GM12891 (cell line): ENCODE measurements at regions not wholly inside any gene's neighbourhood (a gene's known extent, or its start where the extent isn't known, plus 50 kb on each side); places are given as distances from the start of the nearest gene placed in this dataset.
"Not testable (repeated sequence)": the region's sequence is repeated elsewhere in the genome, so short reads cannot be mapped to it uniquely, and the experiment has no call there.

Experiments used
- DNase-seq: peaks from one replicate; pipeline ENCODE4 v3.0.0; 2011; ENCODE audit warnings: low spot score; ENCODE audit not compliant: insufficient read length
- FAIRE-seq: peaks from 2 replicates; lab custom pipeline; 2011; peaks lifted over from hg19 to GRCh38; lab: Jason Lieb, UNC
- PAX5 ChIP-seq: IDR thresholded peaks from 2 replicates; pipeline ENCODE4 v1.6.1; 2011; ENCODE audit warnings: low read length, moderate library complexity, mild to moderate bottlenecking; ENCODE audit not compliant: insufficient read depth, severe bottlenecking
- POLR2A ChIP-seq: IDR thresholded peaks from 2 replicates; pipeline ENCODE4 v1.6.1; 2011; ENCODE audit warnings: low read depth, low read length, control low read depth
- POLR2AphosphoS5 ChIP-seq: IDR thresholded peaks from 2 replicates; pipeline ENCODE4 v1.6.1; 2011; ENCODE audit warnings: low read depth, low read length, control low read depth
- POU2F2 ChIP-seq: IDR thresholded peaks from 2 replicates; pipeline ENCODE4 v1.6.1; 2011; ENCODE audit warnings: low read depth, mild to moderate bottlenecking, control low read depth, low read length, moderate library complexity
- SPI1 ChIP-seq: IDR thresholded peaks from 2 replicates; pipeline ENCODE4 v1.6.1; 2011; ENCODE audit warnings: low read depth, low read length, control low read depth
- TAF1 ChIP-seq: IDR thresholded peaks from 2 replicates; pipeline ENCODE4 v1.6.1; 2011; ENCODE audit warnings: low read depth, low read length, control low read depth

- DNase-seq: no peak
- no peak for FAIRE-seq
- no peak for TF ChIP-seq TAF1
- no peak for TF ChIP-seq POLR2A
- no peak for TF ChIP-seq POU2F2
- no peak for TF ChIP-seq PAX5
- TF ChIP-seq POLR2AphosphoS5: no peak
- no peak for TF ChIP-seq SPI1
Observed at GRCh38 chr1:147391114-147391513, 148.6 kb downstream of the CHD1L start.

GRCh38 chr1:147402326-147403045 is 138.8 kb upstream of the BCL9 start:
- not testable (repeated sequence) for FAIRE-seq, DNase-seq

- not testable (repeated sequence) for DNase-seq, FAIRE-seq
Observed at GRCh38 chr1:147404344-147404743, 137.0 kb upstream of the BCL9 start.

- DNase-seq: no peak
- FAIRE-seq: no peak
- TF ChIP-seq POU2F2 (no peak), SPI1 (no peak), POLR2A (no peak), PAX5 (no peak), POLR2AphosphoS5 (no peak), TAF1 (no peak)
Observed at GRCh38 chr1:147409886-147410285, 131.4 kb upstream of the BCL9 start.

DNA sequence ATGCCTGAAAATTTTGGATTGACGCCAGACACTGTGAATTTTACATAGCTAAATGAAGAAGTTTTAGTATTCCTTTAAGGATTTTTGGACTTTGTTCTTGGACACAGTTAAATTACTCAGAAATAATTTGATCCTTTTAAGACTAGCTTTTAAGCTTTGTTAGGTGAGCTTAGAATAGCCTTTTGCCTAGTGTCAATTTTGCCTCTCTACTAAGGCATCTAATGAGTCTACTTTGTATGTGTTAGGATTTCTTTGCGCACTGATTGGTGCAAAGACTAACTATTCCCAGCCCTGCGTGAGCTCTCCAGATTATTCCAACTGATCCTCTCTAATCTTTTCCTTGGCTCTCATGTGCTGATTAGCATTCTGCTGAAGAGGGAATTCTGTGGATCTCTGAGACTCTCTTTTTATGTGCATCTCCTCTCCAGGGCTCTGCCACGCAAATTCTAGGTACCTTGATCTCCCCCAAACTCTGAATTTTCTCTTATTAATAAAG is 128.1 kb upstream of the BCL9 start:
- no peak for TF ChIP-seq PAX5
- TF ChIP-seq TAF1: no peak
- FAIRE-seq (no peak), DNase-seq (no peak)

GRCh38 chr1:147414505-147415163 is 126.7 kb upstream of the BCL9 start:
- FAIRE-seq: no peak
- DNase-seq: no peak
- no peak for TF ChIP-seq POLR2A

DNA sequence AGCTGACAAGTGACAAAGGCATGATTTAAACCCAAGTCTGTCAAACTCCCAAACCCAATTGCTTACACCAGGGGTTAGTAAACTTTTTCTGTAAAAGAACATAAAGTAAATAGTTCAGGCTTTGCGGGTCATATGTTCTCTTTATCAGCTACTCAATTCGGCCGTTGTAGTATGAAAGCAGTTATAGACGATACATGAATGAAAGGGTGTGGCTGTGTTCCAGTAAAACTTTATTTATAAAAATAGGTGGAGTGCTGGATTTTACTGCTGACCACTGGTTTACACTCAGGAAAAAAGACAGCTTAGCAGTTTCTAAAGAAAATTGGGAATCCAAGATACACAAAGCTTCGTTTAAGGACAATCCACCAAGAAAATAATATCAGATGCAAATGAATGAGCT is 124.3 kb upstream of the BCL9 start:
- no peak for TF ChIP-seq PAX5
- no peak for TF ChIP-seq SPI1
- no peak for TF ChIP-seq POLR2AphosphoS5
- no peak for TF ChIP-seq POU2F2
- no peak for TF ChIP-seq TAF1
- TF ChIP-seq POLR2A: no peak
- FAIRE-seq: no peak
- DNase-seq: no peak

DNA sequence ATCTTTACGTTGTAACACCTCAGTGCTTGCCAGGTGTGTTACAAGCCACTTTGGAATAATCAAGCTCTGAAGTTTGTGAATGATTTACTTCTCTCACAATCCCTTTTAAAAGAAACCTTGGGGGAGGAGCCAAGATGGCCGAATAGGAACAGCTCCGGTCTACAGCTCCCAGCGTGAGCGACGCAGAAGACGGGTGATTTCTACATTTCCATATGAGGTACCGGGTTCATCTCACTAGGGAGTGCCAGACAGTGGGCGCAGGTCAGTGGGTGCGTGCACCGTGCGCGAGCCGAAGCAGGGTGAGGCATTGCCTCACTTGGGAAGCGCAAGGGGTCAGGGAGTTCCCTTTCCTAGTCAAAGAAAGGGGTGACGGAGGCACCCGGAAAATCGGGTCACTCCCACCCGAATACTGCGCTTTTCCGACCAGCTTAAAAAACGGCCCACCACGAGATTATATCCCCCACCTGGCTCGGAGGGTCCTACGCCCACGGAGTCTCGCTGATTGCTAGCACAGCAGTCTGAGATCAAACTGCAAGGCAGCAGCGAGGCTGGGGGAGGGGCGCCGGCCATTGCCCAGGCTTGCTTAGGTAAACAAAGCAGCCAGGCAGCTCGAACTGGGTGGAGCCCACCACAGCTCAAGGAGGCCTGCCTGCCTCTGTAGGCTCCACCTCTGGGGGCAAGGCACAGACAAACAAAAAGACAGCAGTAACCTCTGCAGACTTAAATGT is 118.0 kb upstream of the BCL9 start:
- FAIRE-seq: not testable (repeated sequence)

DNA sequence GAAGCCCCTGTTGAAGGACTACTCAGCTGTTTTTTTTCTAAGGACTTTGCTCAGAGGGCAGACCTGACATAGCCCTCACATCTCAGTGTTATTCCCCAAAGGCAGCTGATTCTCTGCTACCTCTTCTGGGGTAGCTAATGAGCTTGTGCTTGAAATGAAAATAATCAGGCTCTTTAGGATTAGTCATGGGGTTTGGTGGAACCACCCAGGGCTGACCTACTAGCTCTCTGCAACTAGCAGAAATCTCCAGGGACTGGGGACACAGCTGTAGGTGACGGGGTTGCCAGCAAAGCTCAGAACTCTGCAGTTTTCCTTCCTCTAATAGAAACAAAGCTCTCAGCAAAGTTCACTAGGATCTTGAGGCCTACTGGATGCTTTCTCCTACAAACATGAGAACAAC is 106.4 kb upstream of the BCL9 start:
- no peak for DNase-seq
- TF ChIP-seq SPI1: no peak
- no peak for TF ChIP-seq POLR2AphosphoS5
- no peak for TF ChIP-seq PAX5
- no peak for TF ChIP-seq POLR2A
- TF ChIP-seq POU2F2: no peak
- FAIRE-seq: no peak

More for the DNA sequence above, 118.0 kb upstream of the BCL9 start:
- not testable (repeated sequence) for DNase-seq

DNA sequence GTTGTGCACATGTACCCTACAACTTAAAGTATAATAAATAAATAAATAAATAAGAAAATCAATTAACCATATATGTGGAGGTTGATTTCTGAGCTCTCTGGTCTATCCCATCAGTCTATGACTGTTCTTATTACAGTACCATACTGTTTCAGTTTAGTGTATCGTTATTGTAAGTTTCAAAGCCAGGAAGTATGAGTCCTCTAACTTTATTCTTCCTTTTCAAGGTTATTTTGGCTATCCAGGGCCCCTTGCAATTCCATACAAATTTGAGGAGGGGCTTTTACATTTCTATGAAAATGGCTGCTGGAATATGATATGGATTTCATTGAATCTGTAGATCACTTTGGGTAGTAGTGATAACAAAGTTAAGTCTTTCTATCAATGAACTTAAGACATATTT is 96.9 kb upstream of the BCL9 start:
- DNase-seq: no peak
- FAIRE-seq: no peak
- TF ChIP-seq TAF1: no peak
- TF ChIP-seq POLR2AphosphoS5: no peak
- TF ChIP-seq SPI1: no peak
- TF ChIP-seq POU2F2: no peak
- no peak for TF ChIP-seq PAX5
- TF ChIP-seq POLR2A: no peak

- DNase-seq (no peak), FAIRE-seq (no peak)
- TF ChIP-seq POLR2AphosphoS5 (no peak), TAF1 (no peak), POLR2A (no peak), SPI1 (no peak), PAX5 (no peak), POU2F2 (no peak)
Observed at GRCh38 chr1:147451628-147452027, 89.7 kb upstream of the BCL9 start.
